Mucosa of rectum (tissue), 2 donors: ENCODE measurements at regions not wholly inside any gene's neighbourhood (a gene's known extent, or its start where the extent isn't known, plus 50 kb on each side); places are given as distances from the start of the nearest gene placed in this dataset.

Experiments used
- H3K27ac ChIP-seq, 2 donors: one replicate each; pipeline ENCODE4 v1.7.0; 2013; ENCODE audit warnings: inconsistent platforms in 2 of 2, low read depth in 2 of 2, low read length in 2 of 2
- H3K27me3 ChIP-seq, 2 donors: one replicate each; pipeline ENCODE4 v1.7.0; 2013; ENCODE audit warnings: low read length in 2 of 2; ENCODE audit not compliant: control insufficient read depth in 2 of 2, insufficient read depth in 2 of 2
- H3K36me3 ChIP-seq, 2 donors: one replicate each; pipeline ENCODE4 v1.7.0; 2013; ENCODE audit warnings: low read length in 2 of 2; ENCODE audit not compliant: control insufficient read depth in 2 of 2, insufficient read depth in 2 of 2
- H3K4me1 ChIP-seq, 2 donors: one replicate each; pipeline ENCODE4 v1.7.0; 2013; ENCODE audit warnings: low read length in 2 of 2, mild to moderate bottlenecking in 1 of 2; ENCODE audit not compliant: control insufficient read depth in 2 of 2, insufficient read depth in 2 of 2
- H3K4me3 ChIP-seq, 2 donors: one replicate each; pipeline ENCODE4 v1.7.0; 2013; ENCODE audit warnings: low read length in 2 of 2
- H3K9ac ChIP-seq, 2 donors: one replicate each; pipeline ENCODE4 v1.7.0; 2013; ENCODE audit warnings: low read length in 2 of 2, low read depth in 1 of 2, mild to moderate bottlenecking in 1 of 2
- H3K9me3 ChIP-seq, 2 donors: one replicate each; pipeline ENCODE4 v1.7.0; 2013; ENCODE audit warnings: low read length in 2 of 2; ENCODE audit not compliant: control insufficient read depth in 2 of 2
- donor health status: healthy.
- donor health status: Normal muscosa, but diverticular disease.

DNA sequence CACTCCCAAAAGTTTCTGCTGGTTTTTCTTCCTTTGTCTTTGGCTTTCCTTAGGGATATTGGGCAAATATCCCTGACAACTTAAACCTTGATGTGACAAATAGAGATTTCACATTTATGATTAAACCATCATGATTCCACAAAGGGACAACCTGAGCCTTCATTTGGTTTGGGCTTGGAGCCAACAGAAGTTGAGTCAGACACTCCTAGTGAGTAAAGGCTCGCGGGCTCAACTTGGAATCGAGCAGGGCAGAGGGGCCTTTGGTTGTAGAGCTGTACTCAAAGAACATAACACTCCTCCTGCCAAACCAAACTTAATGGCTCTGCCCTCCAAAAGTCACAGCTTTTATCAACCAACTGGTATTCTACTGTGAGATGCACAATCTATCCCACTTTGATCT lies 290.2 kb upstream of the MAP3K1 start:
- no peak overlapping the region for H3K27ac ChIP-seq
- H3K4me3 ChIP-seq = no peak overlapping the region

DNA sequence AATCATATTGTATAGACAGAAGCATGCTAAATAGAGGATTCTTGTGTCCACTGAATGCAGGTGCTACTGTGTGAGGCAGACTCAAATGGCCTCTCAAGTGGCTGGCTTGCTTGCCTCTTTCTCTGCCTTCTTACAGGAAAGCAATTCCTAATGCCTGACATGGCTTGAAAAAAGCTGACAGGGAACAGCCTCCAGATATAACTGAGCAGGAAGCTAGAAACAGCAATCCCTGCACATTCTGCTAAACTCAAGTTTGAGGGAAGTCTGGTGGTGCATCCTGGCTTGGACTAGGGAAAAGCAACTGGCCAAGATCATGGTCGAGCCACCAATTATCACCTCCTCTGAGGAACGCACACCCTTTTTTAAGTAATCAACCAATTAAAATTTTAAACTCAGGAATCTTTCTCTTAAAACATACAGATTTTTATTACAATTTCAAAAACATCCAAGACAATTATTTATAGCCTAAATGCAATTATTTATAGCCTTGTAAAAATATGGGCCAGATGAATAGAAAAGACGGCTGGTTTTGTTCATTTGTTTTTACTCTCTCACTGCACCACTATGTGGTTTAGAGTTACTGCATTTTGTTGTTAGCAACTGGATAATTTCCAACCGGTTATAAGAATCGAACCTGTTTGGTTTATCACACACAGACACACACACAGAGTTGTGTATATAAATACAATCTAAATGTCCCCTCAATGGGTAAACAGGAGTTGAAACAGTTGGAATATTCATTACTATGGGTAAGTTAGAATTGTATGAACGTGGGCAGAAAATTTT lies 290.9 kb upstream of the ANKRD55 start:
- Histone ChIP-seq H3K9ac (no peak overlapping the region), H3K4me3 (no peak overlapping the region), H3K4me1 (peaks cover 0 to 7% of the 10 kb centered on the region in 2 donors), H3K27me3 (no peaks in the 10 kb centered on the region), H3K27ac (no peak overlapping the region), H3K9me3 (no peaks in the 10 kb centered on the region), H3K36me3 (no peaks in the 10 kb centered on the region)

More for the DNA sequence above, 290.2 kb upstream of the MAP3K1 start:
- no peaks in the 10 kb centered on the region for H3K36me3 ChIP-seq
- no peaks in the 10 kb centered on the region for H3K27me3 ChIP-seq
- no peak overlapping the region for H3K9ac ChIP-seq
- peaks cover 0 to 7% of the 10 kb centered on the region in 2 donors for H3K4me1 ChIP-seq
- H3K9me3 ChIP-seq = no peaks in the 10 kb centered on the region

DNA sequence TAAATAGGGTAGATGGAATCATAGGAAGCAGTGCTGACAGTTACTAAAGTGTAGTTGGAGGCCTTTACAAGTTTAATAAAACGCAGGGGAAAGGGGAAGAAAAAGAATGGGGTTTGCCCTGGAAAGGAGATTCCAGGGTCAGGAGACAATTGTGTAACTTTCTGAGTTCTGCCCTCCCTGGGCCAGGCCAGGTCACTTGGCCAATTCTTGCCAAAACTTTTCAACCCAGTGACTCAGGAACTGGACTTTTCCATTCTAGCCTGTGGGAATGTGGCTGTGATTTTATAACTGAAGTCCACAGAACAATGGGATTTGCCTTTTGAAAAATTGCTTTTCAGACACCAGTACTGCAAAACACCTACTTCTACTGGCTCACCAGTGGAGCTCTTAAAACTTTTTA lies 289.8 kb upstream of the ANKRD55 start:
- no peaks in the 10 kb centered on the region for H3K36me3 ChIP-seq
- H3K4me3 ChIP-seq = no peak overlapping the region
- H3K9me3 ChIP-seq = no peaks in the 10 kb centered on the region
- H3K27ac ChIP-seq = no peak overlapping the region
- H3K4me1 ChIP-seq = peaks cover 0 to 7% of the 10 kb centered on the region in 2 donors
- no peaks in the 10 kb centered on the region for H3K27me3 ChIP-seq
- no peak overlapping the region for H3K9ac ChIP-seq

DNA sequence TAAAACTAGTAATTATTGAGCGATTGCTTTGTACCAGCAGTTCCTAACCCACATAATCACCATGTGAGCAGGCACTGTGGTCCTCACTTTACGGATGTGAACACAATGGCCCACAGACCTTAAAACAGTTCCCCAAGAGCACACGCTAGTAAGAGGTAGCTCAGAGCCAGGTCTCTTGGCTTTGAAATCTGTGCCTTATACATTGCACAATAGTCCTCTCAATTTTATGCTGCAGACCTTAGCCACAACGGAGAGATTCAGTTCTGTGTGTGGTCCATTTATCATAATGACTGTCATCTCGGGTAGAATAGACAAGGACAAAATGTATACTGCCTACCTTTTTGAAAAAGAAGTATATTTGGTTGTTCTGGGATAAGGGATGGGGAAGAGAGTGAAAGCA lies 289.0 kb upstream of the ANKRD55 start:
- no peak overlapping the region for H3K27ac ChIP-seq
- H3K27me3 ChIP-seq = no peaks in the 10 kb centered on the region
- no peaks in the 10 kb centered on the region for H3K9me3 ChIP-seq
- no peak overlapping the region for H3K4me3 ChIP-seq
- no peaks in the 10 kb centered on the region for H3K36me3 ChIP-seq
- H3K4me1 ChIP-seq = peaks cover 0 to 7% of the 10 kb centered on the region in 2 donors
- H3K9ac ChIP-seq = no peak overlapping the region

DNA sequence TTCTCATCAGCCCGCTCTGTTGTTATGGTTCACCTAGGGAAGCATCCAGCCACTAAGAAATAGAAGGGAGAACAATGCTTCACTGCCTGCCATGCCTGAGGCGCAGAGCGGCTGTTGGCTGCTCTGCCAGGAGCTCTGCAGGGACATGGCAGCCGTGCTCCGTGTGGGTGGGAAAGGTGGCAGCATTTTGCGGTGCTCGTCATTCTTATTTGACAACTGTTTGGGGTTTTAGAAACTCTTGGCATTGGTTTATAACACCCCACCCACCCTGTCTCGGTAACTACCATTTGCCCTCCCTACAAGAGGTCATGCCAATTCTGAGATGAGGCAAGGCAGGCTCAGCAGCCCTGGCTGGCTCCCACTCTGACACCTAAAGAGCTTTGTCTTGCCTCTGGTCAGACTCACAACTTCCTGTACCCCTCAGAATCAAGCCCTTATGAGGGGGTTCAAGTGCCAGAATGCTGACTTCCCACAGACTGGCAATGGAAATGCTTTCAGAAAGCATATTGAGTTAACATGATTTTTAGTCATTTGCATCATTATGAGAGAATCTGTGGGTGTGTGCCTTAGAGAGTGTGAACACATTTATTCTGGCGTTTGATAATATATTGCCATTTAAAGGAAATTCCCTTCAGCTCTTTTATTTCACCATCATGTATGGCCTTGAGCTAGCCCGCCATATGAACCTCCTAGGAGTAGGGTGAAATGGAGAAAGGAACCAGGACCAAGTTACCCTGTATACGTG lies 288.0 kb upstream of the ANKRD55 start:
- Histone ChIP-seq H3K9ac (no peak overlapping the region), H3K36me3 (no peaks in the 10 kb centered on the region), H3K4me3 (no peak overlapping the region), H3K27me3 (no peaks in the 10 kb centered on the region), H3K9me3 (no peaks in the 10 kb centered on the region), H3K4me1 (peaks cover 3 to 7% of the 10 kb centered on the region in 2 donors), H3K27ac (no peak overlapping the region)

DNA sequence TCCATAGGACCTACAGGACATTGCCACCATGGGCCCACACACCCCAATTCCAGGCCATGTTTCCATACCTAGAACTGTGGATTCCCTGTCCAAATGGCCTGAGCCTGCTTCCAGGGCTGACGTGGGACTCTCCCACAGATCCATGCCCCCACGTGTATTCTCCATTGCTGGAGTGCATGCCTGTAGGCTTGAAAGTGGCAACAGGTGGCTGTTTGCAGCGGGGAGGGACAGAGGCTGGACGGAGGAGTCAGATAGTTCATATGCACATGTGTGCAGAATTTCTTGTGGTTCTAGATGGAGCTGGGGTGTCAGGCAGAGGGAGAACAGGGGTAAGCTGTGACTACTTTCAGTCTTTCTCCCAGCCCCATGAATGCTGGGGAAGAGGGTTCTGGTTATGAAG lies 285.7 kb upstream of the ANKRD55 start:
- Histone ChIP-seq H3K4me1 (peaks cover 3 to 5% of the 10 kb centered on the region in 2 donors), H3K9me3 (no peaks in the 10 kb centered on the region), H3K4me3 (no peak overlapping the region), H3K9ac (no peak overlapping the region), H3K27me3 (no peaks in the 10 kb centered on the region), H3K27ac (no peak overlapping the region), H3K36me3 (no peaks in the 10 kb centered on the region)

DNA sequence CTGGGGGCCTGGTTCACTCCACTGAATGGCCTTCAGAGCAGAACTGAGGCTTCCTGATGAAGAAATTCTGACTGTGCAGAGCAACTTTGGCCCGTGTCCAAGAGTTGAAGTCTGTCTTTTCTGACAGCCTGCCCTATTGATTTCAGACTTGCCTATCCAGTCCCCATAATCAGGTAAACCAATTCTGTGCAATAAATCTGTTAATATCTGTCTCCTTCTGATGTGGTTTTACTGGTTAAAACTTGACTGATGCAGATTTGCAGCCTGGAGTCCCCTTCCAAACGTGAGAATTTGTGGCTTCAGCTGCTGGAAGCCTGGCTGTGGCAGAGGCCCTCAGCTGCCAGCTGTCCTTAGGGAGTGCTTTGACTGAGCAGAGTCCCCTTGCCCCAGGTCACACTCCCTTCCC lies 283.9 kb upstream of the ANKRD55 start:
- Histone ChIP-seq H3K27ac (no peak overlapping the region), H3K27me3 (no peaks in the 10 kb centered on the region), H3K36me3 (no peaks in the 10 kb centered on the region), H3K4me3 (no peak overlapping the region), H3K9me3 (no peaks in the 10 kb centered on the region), H3K9ac (no peak overlapping the region), H3K4me1 (peaks cover 0 to 6% of the 10 kb centered on the region in 2 donors)

DNA sequence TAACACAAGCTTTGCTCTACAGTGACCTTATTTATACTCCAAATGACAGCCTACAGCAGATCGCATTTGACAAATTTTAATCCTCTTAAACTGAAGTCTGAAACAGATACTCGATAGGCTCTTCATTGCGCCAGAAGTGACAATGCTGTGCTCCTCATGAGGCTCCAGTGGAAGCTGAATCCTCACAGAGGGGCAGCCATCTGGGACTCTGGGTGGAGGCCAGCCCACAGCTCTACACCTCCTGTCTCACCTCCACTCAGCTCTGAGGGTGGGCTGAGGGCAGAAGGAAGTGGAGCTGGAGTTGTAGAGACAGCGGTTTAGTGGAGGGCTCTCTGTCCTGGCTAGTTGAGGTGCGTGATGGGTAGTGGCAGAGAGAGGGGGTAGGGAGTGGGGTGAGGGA lies 283.3 kb upstream of the ANKRD55 start:
- Histone ChIP-seq H3K4me3 (no peak overlapping the region), H3K27ac (no peak overlapping the region), H3K36me3 (no peaks in the 10 kb centered on the region), H3K27me3 (no peaks in the 10 kb centered on the region), H3K9me3 (no peaks in the 10 kb centered on the region), H3K9ac (no peak overlapping the region), H3K4me1 (peaks cover 0 to 6% of the 10 kb centered on the region in 2 donors)

DNA sequence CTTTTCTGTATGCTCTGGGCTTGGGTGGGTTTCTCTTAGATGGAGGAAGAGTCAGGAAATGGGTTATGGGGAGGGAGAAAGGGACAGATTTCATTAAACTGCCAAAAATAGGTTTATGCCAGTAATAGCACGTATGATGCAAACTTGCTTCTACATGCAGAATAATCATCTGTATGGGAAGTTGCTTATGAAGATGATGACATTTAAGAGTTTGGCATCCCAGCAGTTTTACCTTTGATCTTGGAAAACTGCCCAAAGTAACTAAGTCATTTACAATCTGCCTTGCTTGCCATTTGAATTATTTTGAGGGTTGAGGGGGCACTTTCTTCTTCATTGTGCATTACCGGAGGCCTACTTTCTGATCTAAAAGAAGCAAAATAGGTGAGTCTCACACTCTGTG lies 282.9 kb upstream of the ANKRD55 start:
- Histone ChIP-seq H3K9me3 (no peaks in the 10 kb centered on the region), H3K9ac (no peak overlapping the region), H3K27ac (no peak overlapping the region), H3K36me3 (no peaks in the 10 kb centered on the region), H3K27me3 (no peaks in the 10 kb centered on the region), H3K4me3 (no peak overlapping the region), H3K4me1 (peaks cover 0 to 6% of the 10 kb centered on the region in 2 donors)

DNA sequence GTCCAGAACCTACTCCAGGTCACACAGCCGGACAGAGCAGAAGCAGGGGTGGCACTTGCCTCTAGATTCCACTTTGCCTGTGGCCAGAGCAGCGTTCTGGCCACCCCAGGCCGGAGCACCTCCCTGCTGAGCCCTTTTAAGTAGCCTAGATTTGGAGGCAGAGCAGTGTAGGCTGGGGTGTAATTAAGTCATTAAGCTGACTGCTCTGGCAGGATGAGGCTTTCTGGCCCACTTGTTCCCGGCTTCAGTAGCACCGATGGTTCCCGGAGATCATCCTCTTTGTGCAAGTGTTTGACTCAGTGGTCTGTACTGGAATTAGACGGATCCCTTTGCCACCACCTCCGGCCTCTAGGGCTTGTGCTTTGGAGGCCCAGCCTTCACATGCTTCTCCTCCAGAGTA lies 281.9 kb upstream of the ANKRD55 start:
- Histone ChIP-seq H3K9me3 (no peaks in the 10 kb centered on the region), H3K27me3 (no peaks in the 10 kb centered on the region), H3K4me1 (peaks cover 0 to 6% of the 10 kb centered on the region in 2 donors), H3K36me3 (no peaks in the 10 kb centered on the region), H3K27ac (no peak overlapping the region), H3K9ac (no peak overlapping the region), H3K4me3 (no peak overlapping the region)
